GF-D8 (cell line): ENCODE measurements at regions not wholly inside any gene's neighbourhood (a gene's known extent, or its start where the extent isn't known, plus 50 kb on each side); places are given as distances from the start of the nearest gene placed in this dataset.
"Not testable (repeated sequence)": the region's sequence is repeated elsewhere in the genome, so short reads cannot be mapped to it uniquely, and the experiment has no call there.

ENCODE experiments used
- DNase-seq: peaks from one replicate; lab custom pipeline; 2025; lab: John Stamatoyannopoulos, UW

DNA sequence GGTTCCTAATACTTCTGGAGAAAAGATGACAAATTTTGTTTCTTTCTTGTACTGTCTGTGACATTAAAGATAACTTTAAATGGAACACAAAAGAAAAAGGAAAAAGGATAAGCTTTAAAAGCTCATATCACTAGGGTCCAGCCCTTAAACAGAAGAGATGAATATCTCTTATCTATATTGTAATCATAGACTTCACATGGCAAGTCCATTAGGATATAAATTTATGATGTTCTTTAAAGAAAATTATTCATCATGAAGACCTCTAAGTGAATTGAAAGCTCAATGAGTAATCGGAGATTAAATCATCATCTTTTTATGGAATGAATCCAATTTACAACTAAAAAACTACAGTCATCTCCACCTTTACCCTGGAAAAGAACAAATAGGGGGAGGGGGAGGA, 111.6 kb upstream of the SATB2 start:
- no peak for DNase-seq

DNA sequence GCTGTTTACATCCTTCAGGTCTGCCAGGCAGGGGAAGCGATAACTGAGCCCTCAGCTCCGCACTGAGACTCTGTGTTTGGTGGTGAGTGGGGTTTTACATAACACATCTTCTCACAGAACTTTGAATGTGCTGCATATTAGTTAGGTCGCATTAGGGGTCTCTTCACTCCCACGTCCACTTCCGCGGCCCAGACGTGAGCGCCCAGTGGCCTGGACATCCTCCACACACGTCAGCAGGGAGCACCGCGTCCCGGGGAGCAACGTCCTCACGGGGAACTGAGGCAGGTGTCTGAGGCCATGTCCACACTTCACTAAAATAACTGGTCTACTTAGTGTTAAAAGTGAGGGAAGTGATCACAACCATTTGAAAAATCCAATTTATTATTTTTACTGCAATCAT, 100.4 kb upstream of the SATB2 start:
- no peak for DNase-seq

DNA sequence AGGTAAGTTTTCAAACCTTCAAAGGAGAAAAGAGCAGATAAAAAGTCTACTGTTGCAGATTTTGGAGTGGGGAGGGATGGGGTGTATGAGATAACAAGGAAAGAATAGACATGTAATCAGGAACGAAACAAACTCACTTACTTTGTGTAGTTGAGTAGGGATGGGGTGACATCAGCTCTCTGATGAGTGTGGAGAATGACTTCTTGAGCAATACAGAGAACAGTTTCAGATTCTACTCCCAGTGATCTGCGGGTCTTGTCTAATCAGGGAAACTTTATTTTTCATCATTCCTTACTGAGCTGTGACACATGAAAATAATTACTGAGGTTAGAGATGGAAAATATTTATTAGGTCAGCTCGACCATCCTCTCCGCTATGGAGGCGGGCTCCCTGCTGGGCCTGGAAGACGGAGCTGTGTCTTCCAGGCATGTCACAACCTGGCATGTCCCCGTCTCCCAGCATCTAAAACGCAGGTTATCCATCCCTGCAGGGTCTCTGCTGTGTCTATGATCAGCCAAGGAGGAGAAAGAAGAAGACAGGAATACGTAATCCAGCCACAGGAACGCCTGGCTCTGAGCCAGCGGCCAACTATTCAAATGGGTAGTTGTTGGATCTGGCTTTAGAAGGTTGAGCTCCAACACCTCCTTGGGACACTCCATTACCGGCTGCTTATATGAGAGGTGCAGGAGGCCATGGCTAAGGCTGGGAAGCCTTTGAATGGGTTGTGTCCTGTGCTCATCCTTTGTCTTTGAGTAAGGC, 99.0 kb upstream of the SATB2 start:
- no peak for DNase-seq

DNA sequence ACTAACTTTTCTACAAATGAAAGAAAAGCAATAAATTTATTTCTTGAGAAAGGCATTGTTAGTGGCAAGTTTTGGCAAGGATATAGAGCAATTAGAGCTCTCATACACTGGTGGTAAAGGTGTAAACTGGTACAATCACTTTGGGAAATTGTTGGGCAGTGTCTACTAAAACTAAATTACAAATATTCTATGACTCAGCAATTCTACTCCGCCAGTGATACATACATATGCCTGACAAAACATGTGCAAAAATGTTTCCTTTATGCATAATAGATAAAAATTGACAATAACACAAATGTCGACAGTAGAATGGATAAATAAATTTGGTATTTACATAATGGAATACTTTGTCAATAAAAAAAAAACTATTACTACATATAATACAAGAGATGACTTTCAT, 96.3 kb upstream of the SATB2 start:
- DNase-seq: no peak

DNA sequence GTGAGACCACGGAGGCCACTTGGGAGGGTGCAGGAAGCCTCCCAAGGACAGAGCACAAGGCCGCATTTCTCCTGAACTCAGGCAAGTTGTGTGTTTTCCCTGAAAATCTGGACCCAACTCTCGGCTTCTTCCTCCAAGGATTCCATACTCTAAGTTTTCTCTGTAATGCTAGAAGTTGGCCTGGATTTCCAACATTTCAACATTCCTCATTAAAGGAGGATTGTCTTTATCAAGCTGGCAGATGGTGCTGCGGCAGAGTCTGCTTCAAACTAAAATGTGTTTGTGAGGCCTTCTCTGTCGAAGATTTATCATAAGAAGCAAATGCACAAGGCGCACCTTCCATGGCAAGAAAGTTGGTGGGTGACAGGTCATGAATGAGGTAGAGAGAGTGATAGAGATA, 94.4 kb upstream of the SATB2 start:
- no peak for DNase-seq

DNA sequence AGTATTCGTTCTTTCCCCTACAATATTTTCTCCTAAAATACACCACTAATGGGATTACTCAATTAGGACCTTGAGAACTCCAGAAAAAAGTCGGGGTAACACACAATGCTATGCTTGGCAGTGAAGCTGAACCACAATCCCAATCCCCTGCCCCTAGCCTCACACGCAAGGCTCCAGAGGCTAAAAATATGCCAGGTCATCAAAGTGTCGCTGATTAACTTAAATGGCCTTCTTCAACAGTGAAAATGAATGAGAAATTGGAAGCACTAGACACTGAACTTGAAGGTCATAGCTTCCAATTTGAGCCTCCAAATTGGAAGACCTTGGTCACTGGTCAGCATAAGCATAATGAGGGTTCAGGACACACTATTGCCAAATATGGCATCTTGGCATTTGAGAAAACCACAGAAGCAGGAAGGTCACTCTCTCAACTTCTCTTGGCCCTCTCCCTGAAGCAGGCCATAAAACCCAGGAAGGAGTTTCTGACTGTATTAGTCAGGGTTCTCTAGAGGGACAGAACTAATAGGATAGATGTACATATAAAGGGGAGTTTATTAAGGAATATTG, 86.0 kb upstream of the SATB2 start:
- DNase-seq: no peak

DNA sequence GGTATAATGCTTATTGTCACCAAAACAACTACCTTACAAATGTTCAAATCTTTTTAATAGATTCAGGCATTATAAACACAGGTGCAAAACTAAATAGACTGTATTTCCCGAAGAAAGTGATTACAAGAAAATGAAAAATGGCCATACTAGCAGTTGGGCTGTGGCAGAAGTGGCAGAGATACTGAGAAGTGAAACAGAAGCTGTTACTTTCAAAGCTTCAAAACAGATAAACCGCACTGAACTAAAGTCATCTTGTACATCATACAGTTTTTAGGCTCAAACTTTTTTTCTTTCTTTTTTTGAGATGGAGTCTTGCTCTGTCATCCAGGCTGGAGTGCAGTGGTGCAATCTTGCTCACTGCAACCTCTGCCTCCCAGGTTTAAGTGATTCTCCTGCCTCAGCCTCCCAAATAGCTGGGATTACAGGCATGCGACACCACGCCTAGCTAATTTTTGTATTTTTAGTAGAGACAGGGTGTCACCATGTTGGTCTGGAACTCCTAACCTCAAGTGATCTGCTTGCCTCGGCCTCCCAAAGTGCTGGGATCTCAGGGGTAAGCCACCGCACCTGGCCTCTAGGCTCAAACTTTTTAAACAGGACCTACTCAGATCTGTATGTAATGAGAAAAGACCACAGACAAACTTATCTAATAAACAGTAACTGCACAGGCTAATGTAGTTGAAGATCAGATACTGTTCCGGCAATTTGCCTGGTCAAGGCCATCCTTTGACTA, 77.9 kb upstream of the SATB2 start:
- DNase-seq: no peak

DNA sequence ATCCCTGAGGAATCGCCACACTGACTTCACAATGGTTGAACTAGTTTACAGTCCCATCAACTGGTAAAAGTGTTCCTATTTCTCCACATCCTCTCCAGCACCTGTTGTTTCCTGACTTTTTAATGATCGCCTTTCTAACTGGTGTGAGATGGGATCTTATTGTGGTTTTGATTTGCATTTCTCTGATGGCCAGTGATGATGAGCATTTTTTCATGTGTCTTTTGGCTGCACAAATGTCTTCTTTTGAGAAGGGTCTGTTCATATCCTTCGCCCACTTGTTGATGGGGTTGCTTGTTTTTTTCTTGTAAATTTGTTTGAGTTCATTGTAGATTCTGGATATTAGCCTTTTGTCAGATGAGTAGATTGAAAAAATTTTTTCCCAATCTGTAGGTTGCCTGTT, 76.1 kb upstream of the SATB2 start:
- DNase-seq: not testable (repeated sequence)

DNA sequence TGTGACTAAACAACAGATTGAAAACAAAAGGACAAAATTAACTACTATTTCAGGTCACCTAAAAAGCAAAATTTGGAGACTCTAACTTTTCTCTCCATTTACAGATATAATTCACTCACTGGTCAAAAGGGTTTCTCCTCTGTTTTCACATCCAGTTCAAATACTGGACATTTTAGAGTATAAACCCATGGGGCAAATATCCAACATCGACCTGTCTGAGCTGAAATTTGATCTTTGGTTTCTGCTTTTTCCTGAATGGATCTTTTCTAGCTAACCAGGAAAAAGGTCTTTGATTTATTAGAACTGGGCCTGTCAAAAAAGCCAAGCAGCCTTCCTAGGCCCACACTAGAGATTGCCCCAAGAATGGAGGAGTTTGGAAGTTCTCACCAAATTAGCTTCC, 69.3 kb upstream of the SATB2 start:
- no peak for DNase-seq

DNA sequence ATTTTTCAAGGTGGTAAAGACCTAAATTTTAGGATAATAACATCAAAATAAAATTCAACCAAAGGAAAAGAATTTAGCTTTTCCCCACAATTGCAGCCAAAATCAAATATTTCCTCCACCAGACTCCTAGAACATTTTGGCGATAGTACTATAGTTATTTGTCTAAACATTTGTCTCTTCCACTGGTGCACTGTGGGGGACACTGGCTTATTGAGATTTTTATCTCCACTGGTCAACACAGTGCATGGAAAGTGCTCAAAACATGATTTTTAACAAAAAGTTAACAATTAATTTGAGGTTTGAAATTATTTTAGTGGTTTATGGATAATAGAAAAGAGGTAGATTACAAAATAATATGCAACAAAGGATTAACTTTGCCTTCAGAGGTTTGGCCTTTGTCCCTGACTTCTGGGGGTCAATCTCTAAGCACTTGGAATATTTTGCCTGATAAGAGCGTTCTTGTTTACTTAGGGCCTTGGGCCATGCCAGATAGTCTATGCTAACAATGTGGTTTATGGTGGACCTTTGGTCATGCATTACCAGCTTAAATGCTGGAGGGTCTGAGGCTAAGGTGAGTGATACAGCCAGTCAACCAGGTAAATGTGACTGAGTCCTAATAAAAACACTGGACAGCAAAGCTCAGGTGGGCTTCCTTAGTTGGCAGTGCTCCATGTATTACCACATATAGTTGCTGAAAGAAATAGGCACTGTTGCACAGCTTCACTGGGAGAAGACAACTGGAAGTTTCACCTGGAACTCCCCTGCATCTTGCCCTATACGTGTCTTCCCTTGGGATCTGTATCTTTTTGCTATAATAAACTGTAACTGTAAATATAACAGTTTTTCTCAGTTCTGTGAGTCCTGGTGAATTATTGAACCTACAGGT, 67.2 kb upstream of the SATB2 start:
- no peak for DNase-seq

DNA sequence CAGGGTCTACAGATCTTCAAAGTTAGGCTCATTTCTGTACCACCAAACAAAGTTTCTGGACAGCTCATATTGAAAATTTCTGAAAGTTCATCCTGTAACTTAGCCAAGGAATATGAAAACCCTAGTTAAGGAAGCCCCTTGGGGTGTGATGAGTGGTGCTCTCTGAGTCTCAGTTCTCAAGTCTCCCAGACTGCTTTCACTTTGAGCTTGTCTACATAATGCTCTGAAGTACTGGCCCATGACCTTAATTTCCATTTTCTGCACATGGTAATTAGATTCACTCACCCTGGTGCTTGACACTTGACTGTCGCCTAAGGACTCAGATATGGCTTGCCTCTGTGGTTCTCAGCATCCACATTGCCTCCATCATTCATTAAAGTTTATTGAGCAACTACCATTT, 51.7 kb upstream of the SATB2 start:
- DNase-seq: no peak
